ENCODE measurements at regions not wholly inside any gene's neighbourhood (a gene's known extent, or its start where the extent isn't known, plus 50 kb on each side); places are given as distances from the start of the nearest gene placed in this dataset.

GRCh38 chr4:42709392-42710065 is 52.6 kb upstream of the ATP8A1 start:
- in situ Hi-C loops (cut with HindIII; ENCODE audit: low pct_ligation_motif_present, low pct_unique_long_range_greater_than_20kb, low sequenced_read_pairs) = no loop called here
- DNase-seq = no peak

- DNase-seq = no peak
- in situ Hi-C loops (cut with HindIII; ENCODE audit: low pct_ligation_motif_present, low pct_unique_long_range_greater_than_20kb, low sequenced_read_pairs) = no loop called here
Measured at GRCh38 chr4:42708625-42709024, 51.7 kb upstream of the ATP8A1 start.
